ENCODE measurements at regions not wholly inside any gene's neighbourhood (a gene's known extent, or its start where the extent isn't known, plus 50 kb on each side); places are given as distances from the start of the nearest gene placed in this dataset.
"Not testable (repeated sequence)": the region's sequence is repeated elsewhere in the genome, so short reads cannot be mapped to it uniquely, and the experiment has no call there.

GRCh38 chr9:95391271-95391670 is 73.8 kb upstream of the FANCC start:
- DNase-seq = not testable (repeated sequence)

- DNase-seq = no peak
These were observed 71.9 kb upstream of the FANCC start for GRCh38 chr9:95389373-95389772.

GRCh38 chr9:95386843-95387242 is 69.3 kb upstream of the FANCC start:
- no peak for DNase-seq

GRCh38 chr9:95385521-95385920 is 68.0 kb upstream of the FANCC start:
- DNase-seq = no peak

GRCh38 chr9:95383845-95384244 is 66.3 kb upstream of the FANCC start:
- peak; percentile 42 for DNase-seq

GRCh38 chr9:95383185-95383676 is 65.7 kb upstream of the FANCC start:
- DNase-seq = peak; percentile 96

- DNase-seq = no peak
These were observed 64.9 kb upstream of the FANCC start for GRCh38 chr9:95382433-95382832.

- peak; percentile 70 for DNase-seq
These were observed 63.7 kb upstream of the FANCC start for GRCh38 chr9:95381221-95381620.

- DNase-seq = no peak
These were observed 62.1 kb upstream of the FANCC start for GRCh38 chr9:95379630-95380029.

GRCh38 chr9:95373782-95374487 is 56.4 kb upstream of the FANCC start:
- no peak for DNase-seq

GRCh38 chr9:95373069-95373681 is 55.7 kb upstream of the FANCC start:
- peak; percentile 13 for DNase-seq

GRCh38 chr9:95370064-95370463 is 52.6 kb upstream of the FANCC start:
- DNase-seq = peak; percentile 5

- DNase-seq = no peak
These were observed 51.1 kb upstream of the FANCC start for GRCh38 chr9:95368377-95369160.

All from EL (cell line).